ENCODE measurements at regions not wholly inside any gene's neighbourhood (a gene's known extent, or its start where the extent isn't known, plus 50 kb on each side); places are given as distances from the start of the nearest gene placed in this dataset.

- TF ChIP-seq EZH2 (IDR thresholded peaks at IDR 0.05; ENCODE audit: borderline replicate concordance, low read depth, low read length, severe bottlenecking) (no peak), CTCF (IDR thresholded peaks at IDR 0.05; ENCODE audit: borderline replicate concordance, extremely low read depth, low read length, poor library complexity, severe bottlenecking) (no peak)
Measured at GRCh38 chr4:175983636-175984035, 82.0 kb upstream of the WDR17 start.

Measured in DND-41 (cell line).